ENCODE measurements at regions not wholly inside any gene's neighbourhood (a gene's known extent, or its start where the extent isn't known, plus 50 kb on each side); places are given as distances from the start of the nearest gene placed in this dataset.
A peak's percentile ranks its signal among the peaks of the same experiment; 100 is the strongest.

GRCh38 chr18:46370898-46371297 lies 266.7 kb downstream of the HAUS1 start:
- no peak for FAIRE-seq
- no peak for ATAC-seq
- no TSS peak for BruUV-seq (replicated peaks)

DNA sequence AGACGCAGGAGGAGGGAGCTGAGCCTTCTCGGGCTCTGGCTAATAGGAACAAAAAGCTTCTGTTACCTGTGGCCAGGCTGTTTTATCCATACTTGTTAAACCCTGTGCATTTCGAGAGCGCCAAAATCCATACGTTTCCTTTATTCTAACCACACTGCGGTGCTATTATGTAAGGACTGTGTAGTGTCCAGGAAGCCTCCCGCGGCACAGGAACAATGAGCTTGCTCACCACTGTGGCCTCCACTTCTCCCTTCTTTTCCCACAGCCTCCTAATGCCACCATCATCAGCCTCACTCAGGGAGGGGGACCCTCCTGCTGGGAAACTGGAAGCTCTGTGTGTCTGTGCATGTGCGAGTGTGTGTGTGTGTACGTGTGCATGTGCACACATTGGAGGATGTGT lies 268.5 kb downstream of the HAUS1 start:
- ChIA-PET POLR2A (no interaction called here), CTCF (ENCODE audit: low intra/inter-chr PET ratio) (no interaction called here)
- 9% methylated on average over 10 of the region's 10 CpGs for WGBS (ENCODE audit: insufficient coverage, low coverage, missing lambda C conversion rate)
- DNase-seq (ENCODE audit: extremely low read depth in 1 of 4, low spot score in 3 of 4) (no peak), FAIRE-seq (no peak), ATAC-seq (no peak)
- no TSS peak for BruUV-seq (replicated peaks)
- Histone ChIP-seq H3K9me1 (ENCODE audit: control insufficient read depth, insufficient read depth, low read length) (no peaks in the 10 kb centered on the region), H3K4me2 (ENCODE audit: insufficient read depth, low read length) (no peak overlapping the region), H3K9me3 (replicated peaks; ENCODE audit: control insufficient read depth, insufficient read depth, low read depth, low read length) (no peaks in the 10 kb centered on the region), H4K20me1 (replicated peaks; ENCODE audit: control insufficient read depth, insufficient read depth, low read length) (no peaks in the 10 kb centered on the region; the same call in 1 of the 2 replicates), H3K4me1 (replicated peaks in 1 of 2; ENCODE audit: control insufficient read depth in 2 of 2, insufficient read depth in 2 of 2, low read length in 2 of 2) (no peaks in the 10 kb centered on the region; a peak in 1 of 5 replicates), H3K4me3 (no peak overlapping the region), H3K36me3 (ENCODE audit: control insufficient read depth, insufficient read depth, low read length) (no peaks in the 10 kb centered on the region), H3K79me2 (ENCODE audit: control insufficient read depth, insufficient read depth, low read length) (no peaks in the 10 kb centered on the region), H3K27ac (ENCODE audit: extremely low read depth, low read depth, low read length) (no peak overlapping the region), H3K27me3 (ENCODE audit: control insufficient read depth in 2 of 2, insufficient read depth in 2 of 2, low read length in 2 of 2) (no peaks in the 10 kb centered on the region; a peak in 1 of 5 replicates), H2AFZ (ENCODE audit: low read depth, low read length) (no peak overlapping the region), H3K9ac (ENCODE audit: insufficient read depth in 1 of 2, low read depth in 2 of 2, low read length in 2 of 2) (no peak overlapping the region)
- in situ Hi-C loops (cut with MboI) (no loop called here), intact Hi-C loops (cut with micrococcal nuclease) (no loop called here)
- TF ChIP-seq SRSF9 (IDR thresholded peaks at IDR 0.05; ENCODE audit: borderline replicate concordance, low read depth, low read length) = no peak
- TF ChIP-seq, protein P1, sequence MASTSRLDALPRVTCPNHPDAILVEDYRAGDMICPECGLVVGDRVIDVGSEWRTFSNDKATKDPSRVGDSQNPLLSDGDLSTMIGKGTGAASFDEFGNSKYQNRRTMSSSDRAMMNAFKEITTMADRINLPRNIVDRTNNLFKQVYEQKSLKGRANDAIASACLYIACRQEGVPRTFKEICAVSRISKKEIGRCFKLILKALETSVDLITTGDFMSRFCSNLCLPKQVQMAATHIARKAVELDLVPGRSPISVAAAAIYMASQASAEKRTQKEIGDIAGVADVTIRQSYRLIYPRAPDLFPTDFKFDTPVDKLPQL (IDR thresholded peaks at IDR 0.05; ENCODE audit: extremely low read depth, insufficient read length) = no peak
- no peak for TF ChIP-seq CXXC5 (CRISPR knock-in tag; IDR thresholded peaks at IDR 0.05)
- no peak for TF ChIP-seq BRD4 (IDR thresholded peaks at IDR 0.05)

More at GRCh38 chr18:46370898-46371297, 266.7 kb downstream of the HAUS1 start:
- in situ Hi-C loops (cut with MboI) = no loop called here
- no peaks in the 10 kb centered on the region; a peak in 1 of 5 replicates for H3K27me3 ChIP-seq (ENCODE audit: control insufficient read depth in 2 of 2, insufficient read depth in 2 of 2, low read length in 2 of 2)
- ChIA-PET CTCF (ENCODE audit: low intra/inter-chr PET ratio) (no interaction called here), POLR2A (no interaction called here)
- no peaks in the 10 kb centered on the region for H3K79me2 ChIP-seq (ENCODE audit: control insufficient read depth, insufficient read depth, low read length)
- intact Hi-C loops (cut with micrococcal nuclease) = no loop called here
- H2AFZ ChIP-seq (ENCODE audit: low read depth, low read length) = no peak overlapping the region
- no peaks in the 10 kb centered on the region; a peak in 1 of 5 replicates for H3K4me1 ChIP-seq (replicated peaks in 1 of 2; ENCODE audit: control insufficient read depth in 2 of 2, insufficient read depth in 2 of 2, low read length in 2 of 2)
- no peak overlapping the region for H3K4me2 ChIP-seq (ENCODE audit: insufficient read depth, low read length)
- no peaks in the 10 kb centered on the region for H3K36me3 ChIP-seq (ENCODE audit: control insufficient read depth, insufficient read depth, low read length)
- H3K9ac ChIP-seq (ENCODE audit: insufficient read depth in 1 of 2, low read depth in 2 of 2, low read length in 2 of 2) = no peak overlapping the region
- no peaks in the 10 kb centered on the region for H3K9me1 ChIP-seq (ENCODE audit: control insufficient read depth, insufficient read depth, low read length)
- TF ChIP-seq, protein P2, sequence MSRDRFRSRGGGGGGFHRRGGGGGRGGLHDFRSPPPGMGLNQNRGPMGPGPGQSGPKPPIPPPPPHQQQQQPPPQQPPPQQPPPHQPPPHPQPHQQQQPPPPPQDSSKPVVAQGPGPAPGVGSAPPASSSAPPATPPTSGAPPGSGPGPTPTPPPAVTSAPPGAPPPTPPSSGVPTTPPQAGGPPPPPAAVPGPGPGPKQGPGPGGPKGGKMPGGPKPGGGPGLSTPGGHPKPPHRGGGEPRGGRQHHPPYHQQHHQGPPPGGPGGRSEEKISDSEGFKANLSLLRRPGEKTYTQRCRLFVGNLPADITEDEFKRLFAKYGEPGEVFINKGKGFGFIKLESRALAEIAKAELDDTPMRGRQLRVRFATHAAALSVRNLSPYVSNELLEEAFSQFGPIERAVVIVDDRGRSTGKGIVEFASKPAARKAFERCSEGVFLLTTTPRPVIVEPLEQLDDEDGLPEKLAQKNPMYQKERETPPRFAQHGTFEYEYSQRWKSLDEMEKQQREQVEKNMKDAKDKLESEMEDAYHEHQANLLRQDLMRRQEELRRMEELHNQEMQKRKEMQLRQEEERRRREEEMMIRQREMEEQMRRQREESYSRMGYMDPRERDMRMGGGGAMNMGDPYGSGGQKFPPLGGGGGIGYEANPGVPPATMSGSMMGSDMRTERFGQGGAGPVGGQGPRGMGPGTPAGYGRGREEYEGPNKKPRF (IDR thresholded peaks at IDR 0.05; ENCODE audit: low read depth, low read length) = no peak
- TF ChIP-seq ZNF431 (CRISPR knock-in tag; IDR thresholded peaks at IDR 0.05) (peak; percentile 89), ZFP36 (IDR thresholded peaks at IDR 0.05; ENCODE audit: low read depth, low read length, partially characterized antibody) (peak; percentile 60)
- 8% methylated on average over 5 of the region's 7 CpGs for WGBS (ENCODE audit: insufficient coverage, low coverage, missing lambda C conversion rate)
- H3K9me3 ChIP-seq (replicated peaks; ENCODE audit: control insufficient read depth, insufficient read depth, low read depth, low read length) = no peaks in the 10 kb centered on the region
- H4K20me1 ChIP-seq (replicated peaks; ENCODE audit: control insufficient read depth, insufficient read depth, low read length) = no peaks in the 10 kb centered on the region
- no peak overlapping the region for H3K27ac ChIP-seq (ENCODE audit: extremely low read depth, low read depth, low read length)
- H3K4me3 ChIP-seq = no peak overlapping the region
- DNase-seq (ENCODE audit: extremely low read depth in 1 of 4, low spot score in 3 of 4) = no peak
